H1 (cell line): ENCODE measurements at regions not wholly inside any gene's neighbourhood (a gene's known extent, or its start where the extent isn't known, plus 50 kb on each side); places are given as distances from the start of the nearest gene placed in this dataset.
A peak's percentile ranks its signal among the peaks of the same experiment; 100 is the strongest.

Experiments
- CTCF ChIA-PET: fragments of 300-600 bp; sonication (Branson Sonifier 250); formaldehyde crosslinking; loops from one replicate; lab custom pipeline; 2021; ENCODE audit not compliant: partially characterized antibody; lab: Charles Lee
- POLR2A ChIA-PET: fragments of 300-600 bp; sonication (Branson Sonifier 250); formaldehyde crosslinking; loops from one replicate; lab custom pipeline; 2021; ENCODE audit warnings: inconsistent platforms; ENCODE audit not compliant: partially characterized antibody; lab: Charles Lee
- DNase-seq, 2 experiments: peaks; one replicate each; pipeline versions ENCODE4 v3.0.0 to v3.0.0-alpha.2; 2010 to 2022; ENCODE audit warnings: low spot score in 2 of 2, low read depth in 1 of 2, mixed read lengths in 1 of 2
- FAIRE-seq: peaks from 2 replicates; lab custom pipeline; 2011; peaks lifted over from hg19 to GRCh38; lab: Jason Lieb, UNC
- H2AFZ ChIP-seq: 2 replicates; pipeline ENCODE4 v1.8.1; 2012; ENCODE audit warnings: low read length, inconsistent platforms
- H2AK5ac ChIP-seq: 2 replicates; pipeline ENCODE4 v1.6.1; 2013; ENCODE audit warnings: low read depth, low read length
- H2BK120ac ChIP-seq: replicated peaks from 2 replicates; pipeline ENCODE3; 2013; ENCODE audit warnings: low read depth, low read length, inconsistent platforms
- H2BK12ac ChIP-seq: 2 replicates; pipeline ENCODE4 v1.6.1; 2013; ENCODE audit warnings: low read depth, low read length
- H2BK15ac ChIP-seq: 2 replicates; pipeline ENCODE4 v1.6.1; 2013; ENCODE audit warnings: low read length
- H2BK20ac ChIP-seq: 2 replicates; pipeline ENCODE4 v1.6.1; 2013; ENCODE audit warnings: low read length
- H2BK5ac ChIP-seq: 2 replicates; pipeline ENCODE4 v1.6.1; 2013; ENCODE audit warnings: low read depth, low read length
- H3K14ac ChIP-seq: 2 replicates; pipeline ENCODE4 v1.6.1; 2013; ENCODE audit warnings: inconsistent platforms; ENCODE audit not compliant: insufficient read length
- H3K18ac ChIP-seq: 2 replicates; pipeline ENCODE4 v1.6.1; 2013; ENCODE audit warnings: low read length; ENCODE audit errors: extremely low read depth
- H3K23ac ChIP-seq: 2 replicates; pipeline ENCODE4 v1.6.1; 2013; ENCODE audit warnings: inconsistent platforms; ENCODE audit not compliant: insufficient read length
- H3K23me2 ChIP-seq: 2 replicates; pipeline ENCODE4 v1.6.1; 2013; ENCODE audit warnings: low read depth, low read length
- H3K27ac ChIP-seq: 2 replicates; pipeline ENCODE4 v1.6.1; 2011; ENCODE audit warnings: low read depth, low read length, inconsistent platforms
- H3K27me3 ChIP-seq, 4 experiments: replicated peaks in 1 of 4; 1 replicate in 1 of 4; 2 replicates in 3 of 4; pipeline versions ENCODE4 v1.6.1 to v1.8.1; 2011 to 2013; ENCODE audit warnings: low read length in 3 of 4, mild to moderate bottlenecking in 3 of 4, inconsistent platforms in 2 of 4, mixed read lengths in 2 of 4, moderate library complexity in 1 of 4; ENCODE audit not compliant: control insufficient read depth in 3 of 4, insufficient read depth in 3 of 4; ENCODE audit errors: extremely low read depth in 1 of 4
- H3K36me3 ChIP-seq, 4 experiments: 2 replicates each; pipeline versions ENCODE4 v1.6.1 to v1.8.1; 2011 to 2013; ENCODE audit warnings: mild to moderate bottlenecking in 4 of 4, low read length in 3 of 4, moderate library complexity in 2 of 4, control low read depth in 1 of 4, inconsistent platforms in 1 of 4; ENCODE audit not compliant: insufficient read depth in 4 of 4, control insufficient read depth in 2 of 4
- H3K4ac ChIP-seq: replicated peaks from 2 replicates; pipeline ENCODE3; 2013; ENCODE audit warnings: low read length, low read depth, mixed read lengths, inconsistent platforms; ENCODE audit not compliant: insufficient read length
- H3K4me1 ChIP-seq, 4 experiments: replicated peaks in 1 of 4; 1 replicate in 1 of 4; 2 replicates in 3 of 4; pipeline versions ENCODE4 v1.6.1 to v1.8.1; 2011 to 2013; ENCODE audit warnings: low read length in 3 of 4, inconsistent platforms in 2 of 4, mixed read lengths in 1 of 4; ENCODE audit not compliant: insufficient read depth in 4 of 4, control insufficient read depth in 3 of 4
- H3K4me2 ChIP-seq, 2 experiments: 2 replicates each; pipeline versions ENCODE4 v1.6.1 to v1.8.1; 2011 to 2013; ENCODE audit warnings: low read depth in 2 of 2, low read length in 2 of 2, control low read depth in 1 of 2, inconsistent platforms in 1 of 2, mild to moderate bottlenecking in 1 of 2; ENCODE audit not compliant: insufficient read depth in 1 of 2
- H3K4me3 ChIP-seq, 4 experiments: fragments of 200-600, 300-600 bp in 1 of 4; sonication (generic), shearing (Covaris generic), sonication (Bioruptor Twin) in 1 of 4; 2 replicates each; pipeline versions ENCODE4 v1.5.1 to v1.8.1; 2011 to 2016; ENCODE audit warnings: low read length in 4 of 4, low read depth in 3 of 4, control low read depth in 2 of 4, inconsistent platforms in 2 of 4, mild to moderate bottlenecking in 2 of 4, mixed read lengths in 1 of 4, moderate library complexity in 1 of 4; ENCODE audit not compliant: insufficient read depth in 2 of 4; ENCODE audit errors: extremely low read depth in 1 of 4
- H3K56ac ChIP-seq: replicated peaks from 2 replicates; pipeline ENCODE3; 2013; ENCODE audit warnings: low read depth, mild to moderate bottlenecking, mixed read lengths, low read length, inconsistent platforms; ENCODE audit not compliant: insufficient read length
- H3K79me1 ChIP-seq: 2 replicates; pipeline ENCODE4 v1.6.1; 2013; ENCODE audit warnings: low read depth, low read length, control low read depth
- H3K79me2 ChIP-seq, 2 experiments: 2 replicates each; pipeline versions ENCODE4 v1.6.1 to v1.8.1; 2012 to 2013; ENCODE audit warnings: low read length in 2 of 2, mild to moderate bottlenecking in 2 of 2, inconsistent platforms in 1 of 2; ENCODE audit not compliant: insufficient read depth in 2 of 2, control insufficient read depth in 1 of 2
- H3K9ac ChIP-seq, 4 experiments: replicated peaks in 1 of 4; 1 replicate in 1 of 4; 2 replicates in 3 of 4; pipeline versions ENCODE4 v1.6.1 to v1.8.1; 2011 to 2013; ENCODE audit warnings: low read depth in 3 of 4, low read length in 3 of 4, control low read depth in 2 of 4, mild to moderate bottlenecking in 2 of 4, moderate library complexity in 2 of 4, inconsistent platforms in 1 of 4; ENCODE audit errors: extremely low read depth in 1 of 4
- H3K9me3 ChIP-seq, 2 experiments: 2 replicates each; pipeline versions ENCODE4 v1.6.1 to v1.8.1; 2012 to 2013; ENCODE audit warnings: mild to moderate bottlenecking in 2 of 2, moderate library complexity in 2 of 2, control low read depth in 1 of 2, inconsistent platforms in 1 of 2, low read depth in 1 of 2, low read length in 1 of 2, mixed read lengths in 1 of 2; ENCODE audit not compliant: insufficient read depth in 2 of 2
- H4K20me1 ChIP-seq, 2 experiments: replicated peaks in 1 of 2; 2 replicates each; pipeline versions ENCODE3 to v1.8.1; 2011 to 2013; ENCODE audit warnings: inconsistent platforms in 2 of 2, low read length in 2 of 2, mild to moderate bottlenecking in 1 of 2; ENCODE audit not compliant: insufficient read depth in 2 of 2, control insufficient read depth in 1 of 2
- H4K5ac ChIP-seq: 2 replicates; pipeline ENCODE4 v1.6.1; 2013; ENCODE audit warnings: low read length, low read depth, mixed read lengths, inconsistent platforms; ENCODE audit not compliant: insufficient read length
- H4K8ac ChIP-seq: 2 replicates; pipeline ENCODE4 v1.8.0; 2013; ENCODE audit warnings: mild to moderate bottlenecking, moderate library complexity, low read length, inconsistent platforms; ENCODE audit not compliant: insufficient read depth; ENCODE audit errors: extremely low read depth
- H4K91ac ChIP-seq: replicated peaks from 2 replicates; pipeline ENCODE3; 2013; ENCODE audit warnings: low read length, mixed read lengths, inconsistent platforms; ENCODE audit not compliant: insufficient read length
- CHD2 ChIP-seq: IDR thresholded peaks from 2 replicates; pipeline ENCODE4 v1.6.1; 2012; ENCODE audit warnings: low read length, improper control_type of control experiment
- CREB1 ChIP-seq: IDR thresholded peaks from 2 replicates; pipeline ENCODE4 v1.6.1; 2012; ENCODE audit warnings: inconsistent platforms
- CTBP2 ChIP-seq: IDR thresholded peaks from 2 replicates; pipeline ENCODE4 v1.7.0; 2011; ENCODE audit warnings: borderline replicate concordance, mild to moderate bottlenecking, moderate library complexity, mixed read lengths, low read length; ENCODE audit not compliant: insufficient read depth, insufficient read length
- GABPA ChIP-seq: IDR thresholded peaks from 2 replicates; pipeline ENCODE4 v1.6.1; 2011; ENCODE audit warnings: mild to moderate bottlenecking, low read length, moderate library complexity, borderline replicate concordance; ENCODE audit not compliant: insufficient read depth
- HDAC6 ChIP-seq: IDR thresholded peaks from one replicate; pipeline ENCODE4 v1.7.1; 2012; ENCODE audit warnings: low read depth, mild to moderate bottlenecking, inconsistent platforms, low read length, moderate library complexity
- JUND ChIP-seq: IDR thresholded peaks from 2 replicates; pipeline ENCODE4 v1.6.1; 2011; ENCODE audit warnings: mild to moderate bottlenecking, improper control_type of control experiment, low read length
- MAX ChIP-seq: IDR thresholded peaks from 2 replicates; pipeline ENCODE4 v1.6.1; 2012; ENCODE audit warnings: inconsistent platforms
- RAD21 ChIP-seq, 2 experiments: IDR thresholded peaks in 1 of 2; conservative IDR thresholded peaks in 1 of 2; 2 replicates each; pipeline ENCODE4 v1.6.1; 2011; ENCODE audit warnings: low read depth in 2 of 2, low read length in 2 of 2, improper control_type of control experiment in 1 of 2, inconsistent platforms in 1 of 2, mild to moderate bottlenecking in 1 of 2, moderate library complexity in 1 of 2
- TAF7 ChIP-seq: optimal IDR thresholded peaks from 2 replicates; pipeline ENCODE3; 2011; ENCODE audit warnings: low read depth, mild to moderate bottlenecking, inconsistent platforms, low read length, moderate library complexity, borderline replicate concordance
- TEAD4 ChIP-seq: IDR thresholded peaks from 2 replicates; pipeline ENCODE4 v1.6.1; 2012; ENCODE audit warnings: low read depth, low read length, inconsistent platforms, mixed read lengths
- USF2 ChIP-seq: IDR thresholded peaks from 2 replicates; pipeline ENCODE4 v1.6.1; 2011; ENCODE audit warnings: low read length, improper control_type of control experiment
- WGBS, 2 experiments: shearing (Covaris generic) in 1 of 2; methylation state at CpG; one replicate each; pipeline versions ENCODE4 v1.1.6 to v1.1.7; 2013 to 2015; ENCODE audit warnings: low lambda C conversion rate in 2 of 2, mixed read lengths in 2 of 2, inconsistent platforms in 1 of 2, low coverage in 1 of 2, missing lambda C conversion rate in 1 of 2; ENCODE audit not compliant: insufficient replicate concordance in 2 of 2, insufficient coverage in 1 of 2, insufficient read length in 1 of 2; ENCODE audit errors: extremely low coverage in 1 of 2, missing lambda C conversion rate in 1 of 2; 5-methylcytosine and 5-hydroxymethylcytosine counted together

- no peak overlapping the region for H4K8ac ChIP-seq
- H4K20me1 ChIP-seq, result no peaks in the 10 kb centered on the region
- no peaks in the 10 kb centered on the region; a peak in 1 of 7 replicates for H3K27me3 ChIP-seq
- no peaks in the 10 kb centered on the region for H3K23me2 ChIP-seq
- CTCF ChIA-PET, result interaction anchor here (0.6 to 6.7 kb wide), 78 partner anchors 7 to 625 kb away, joined by 3 to 76 read pairs (median 4); partner anchors contain the start of gene WSCD2
- H2BK120ac ChIP-seq, result no peak overlapping the region
- H3K36me3 ChIP-seq, result no peaks in the 10 kb centered on the region
- DNase-seq (peak; percentile 36 to 60), FAIRE-seq (peak; percentile 99)
- H3K4me2 ChIP-seq, result no peak overlapping the region
- H2AK5ac ChIP-seq, result no peak overlapping the region
- H3K56ac ChIP-seq, result no peak overlapping the region
- POLR2A ChIA-PET, result interaction anchor here (1.1 to 1.3 kb wide), 2 partner anchors 201 to 483 kb away, joined by 3 to 5 read pairs; no protein-coding TSS in a partner anchor
- no peak overlapping the region for H2BK5ac ChIP-seq
- H3K18ac ChIP-seq, result no peak overlapping the region
- no peak overlapping the region for H3K4ac ChIP-seq
- H3K14ac ChIP-seq, result no peak overlapping the region
- H3K9me3 ChIP-seq, result no peaks in the 10 kb centered on the region
- H3K9ac ChIP-seq, result no peak overlapping the region
- H2BK12ac ChIP-seq, result no peak overlapping the region
- H4K5ac ChIP-seq, result no peak overlapping the region
- no peaks in the 10 kb centered on the region for H3K79me2 ChIP-seq
- no peak overlapping the region for H2AFZ ChIP-seq
- no peak overlapping the region for H2BK20ac ChIP-seq
- no peak overlapping the region for H3K4me3 ChIP-seq
- 55% methylated on average over 4 of the region's 4 CpGs; no CpG with 5 or more reads in 1 of the 2 experiments for WGBS, 2 experiments
- no peak overlapping the region for H2BK15ac ChIP-seq
- H4K91ac ChIP-seq, result no peak overlapping the region
- no peak overlapping the region for H3K27ac ChIP-seq
- no peaks in the 10 kb centered on the region for H3K4me1 ChIP-seq
- no peaks in the 10 kb centered on the region for H3K79me1 ChIP-seq
- no peak overlapping the region for H3K23ac ChIP-seq
- TF ChIP-seq GABPA (no peak), TAF7 (no peak), CREB1 (no peak), TEAD4 (peak; percentile 60), MAX (no peak), HDAC6 (no peak), CTBP2 (no peak), CHD2 (no peak), RAD21 (IDR thresholded peaks at IDR 0.05 in 1 of 2, conservative IDR thresholded peaks at IDR 0.05 in 1 of 2; ENCODE audit: low read depth in 2 of 2, low read length in 2 of 2) (peak; percentile 71 to 72), JUND (no peak), USF2 (no peak)
Measured at GRCh38 chr12:107992870-107993451, 136.1 kb upstream of the WSCD2 start.
